Endometrium (tissue), 2 donors: ENCODE measurements at regions not wholly inside any gene's neighbourhood (a gene's known extent, or its start where the extent isn't known, plus 50 kb on each side); places are given as distances from the start of the nearest gene placed in this dataset.
"Not testable (repeated sequence)": the region's sequence is repeated elsewhere in the genome, so short reads cannot be mapped to it uniquely, and the experiment has no call there.

Experiments
- FAIRE-seq: peaks from 2 replicates; lab custom pipeline; 2012; peaks lifted over from hg19 to GRCh38; lab: Jason Lieb, UNC
- donor health status: control.
- donor health status: control.

DNA sequence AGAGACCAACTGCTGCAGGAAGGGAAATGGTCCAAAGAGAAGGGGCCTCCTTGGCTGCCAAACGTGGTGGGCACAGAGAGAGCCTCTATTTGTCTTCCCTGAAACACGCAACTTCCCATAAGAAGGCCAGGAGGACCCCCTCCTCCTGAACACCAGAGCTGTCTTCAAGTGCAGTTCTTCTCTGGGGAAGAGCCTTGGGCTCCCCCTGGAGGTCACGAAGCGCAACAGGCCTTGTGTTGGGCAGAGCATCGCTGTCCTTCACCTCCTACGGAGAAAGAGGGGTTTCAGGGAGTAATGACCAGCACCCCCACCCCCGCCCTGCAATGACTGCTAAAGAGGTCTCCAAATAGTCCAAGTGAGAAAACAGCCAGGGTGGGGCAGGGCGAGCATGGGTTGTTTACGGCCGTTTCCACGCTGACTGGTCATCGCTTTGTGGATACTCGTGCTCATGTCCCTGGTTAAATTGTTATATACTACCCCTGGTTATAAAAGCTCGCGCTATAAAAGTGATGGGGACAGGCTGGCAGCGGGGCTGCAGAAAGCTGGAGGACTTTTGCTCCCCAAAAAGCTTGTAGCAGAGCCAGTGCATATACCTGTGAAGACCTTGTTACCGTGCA is 397.5 kb upstream of the ATP10A start:
- no peak for FAIRE-seq

DNA sequence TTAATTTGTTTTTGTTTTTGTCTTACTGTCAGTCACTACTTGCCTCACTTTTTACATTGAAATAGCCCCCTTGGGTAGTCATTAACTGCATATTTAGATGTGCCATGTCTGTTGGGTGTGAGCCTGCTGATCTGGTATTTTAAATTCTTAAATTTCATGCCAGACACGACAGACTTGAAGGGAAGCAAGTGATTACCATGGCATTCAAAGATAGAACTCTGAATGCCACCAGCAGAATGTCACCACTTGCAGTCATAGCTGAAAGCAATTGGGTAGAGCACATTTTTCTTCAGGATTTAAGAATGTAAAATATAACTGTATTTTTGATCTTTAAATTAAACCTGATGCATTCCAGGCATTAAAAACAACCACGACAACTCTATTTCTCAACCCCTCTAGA is 396.5 kb upstream of the ATP10A start:
- no peak for FAIRE-seq

DNA sequence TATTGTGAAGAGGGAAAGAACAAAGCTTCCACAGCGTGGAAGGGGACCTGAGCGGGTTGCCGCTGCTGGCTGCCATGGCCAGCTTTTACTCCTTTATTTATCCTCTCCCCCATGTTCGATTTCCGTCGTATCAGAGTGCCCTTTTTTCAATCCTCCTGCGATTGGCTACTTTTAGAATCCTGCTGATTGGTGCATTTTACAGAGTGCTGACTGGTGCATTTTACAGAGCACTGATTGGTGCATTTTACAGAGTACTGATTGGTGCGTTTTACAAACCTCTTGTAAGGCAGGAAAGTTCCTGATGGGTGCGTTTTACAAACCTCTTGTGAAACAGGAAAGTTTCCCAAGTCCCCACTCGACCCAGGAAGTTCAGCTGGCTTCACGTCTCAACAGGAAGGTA is 381.7 kb upstream of the ATP10A start:
- not testable (repeated sequence) for FAIRE-seq

DNA sequence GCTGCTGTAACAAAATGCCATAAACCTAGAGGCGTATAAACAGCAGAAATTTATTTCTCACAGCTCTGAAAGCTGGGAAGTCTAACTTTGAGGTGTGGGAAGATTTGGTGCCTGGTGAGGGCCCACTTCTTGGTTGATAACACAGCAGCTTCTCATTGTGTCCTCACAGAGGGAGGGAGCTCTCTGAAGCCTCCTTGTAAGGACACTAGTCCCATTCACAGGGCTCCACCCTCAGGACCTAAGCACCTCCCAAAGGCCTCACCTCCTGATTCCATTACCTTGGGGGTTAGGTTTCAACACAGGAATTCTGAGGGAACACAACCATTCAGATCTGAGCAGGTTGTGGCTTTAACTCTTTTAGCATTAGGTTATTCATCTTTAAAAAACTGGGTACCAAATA is 380.3 kb upstream of the ATP10A start:
- no peak for FAIRE-seq

DNA sequence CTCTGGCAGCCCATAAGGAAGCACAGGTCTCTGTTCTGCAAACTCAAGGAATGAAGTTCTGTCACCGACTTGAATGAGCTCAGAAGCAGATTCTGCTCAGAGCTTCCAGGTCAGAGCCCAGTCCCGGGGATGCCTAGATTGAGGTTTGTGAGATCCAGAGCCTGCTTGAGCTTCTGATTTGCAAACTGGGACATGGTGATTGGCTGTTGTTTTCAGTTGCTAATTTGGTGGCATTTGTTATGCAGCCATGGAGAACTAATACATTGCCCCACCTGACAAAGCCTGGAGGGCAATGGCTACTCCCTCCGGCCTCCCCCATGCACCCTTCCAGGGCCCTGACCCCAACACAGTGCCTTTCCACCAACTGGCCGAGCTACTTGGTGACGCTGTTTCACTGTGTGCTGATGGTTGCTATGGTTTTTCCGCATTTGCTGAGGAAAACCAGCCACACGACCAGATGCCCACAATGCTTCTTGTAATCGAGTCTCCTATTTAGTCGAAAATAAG is 379.5 kb upstream of the ATP10A start:
- no peak for FAIRE-seq

DNA sequence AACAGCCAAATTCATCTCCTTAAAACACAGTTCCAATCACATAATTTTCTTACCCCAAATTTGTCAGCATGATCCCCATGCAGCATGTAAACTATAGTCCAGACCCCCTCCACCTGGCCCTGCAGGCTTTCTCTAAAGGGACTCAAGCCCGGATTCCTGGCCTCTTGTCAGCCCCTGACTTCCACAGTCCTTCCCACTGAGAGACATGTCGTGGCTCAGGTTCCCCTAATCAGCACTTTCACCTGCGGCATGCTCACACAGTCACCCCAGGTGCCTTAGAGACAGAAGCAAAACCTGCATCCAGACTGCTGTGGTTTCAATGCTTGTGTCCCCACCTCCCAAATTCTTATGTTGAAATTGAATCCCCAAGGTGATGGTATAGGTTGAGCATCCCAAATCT is 372.7 kb upstream of the ATP10A start:
- FAIRE-seq: no peak

DNA sequence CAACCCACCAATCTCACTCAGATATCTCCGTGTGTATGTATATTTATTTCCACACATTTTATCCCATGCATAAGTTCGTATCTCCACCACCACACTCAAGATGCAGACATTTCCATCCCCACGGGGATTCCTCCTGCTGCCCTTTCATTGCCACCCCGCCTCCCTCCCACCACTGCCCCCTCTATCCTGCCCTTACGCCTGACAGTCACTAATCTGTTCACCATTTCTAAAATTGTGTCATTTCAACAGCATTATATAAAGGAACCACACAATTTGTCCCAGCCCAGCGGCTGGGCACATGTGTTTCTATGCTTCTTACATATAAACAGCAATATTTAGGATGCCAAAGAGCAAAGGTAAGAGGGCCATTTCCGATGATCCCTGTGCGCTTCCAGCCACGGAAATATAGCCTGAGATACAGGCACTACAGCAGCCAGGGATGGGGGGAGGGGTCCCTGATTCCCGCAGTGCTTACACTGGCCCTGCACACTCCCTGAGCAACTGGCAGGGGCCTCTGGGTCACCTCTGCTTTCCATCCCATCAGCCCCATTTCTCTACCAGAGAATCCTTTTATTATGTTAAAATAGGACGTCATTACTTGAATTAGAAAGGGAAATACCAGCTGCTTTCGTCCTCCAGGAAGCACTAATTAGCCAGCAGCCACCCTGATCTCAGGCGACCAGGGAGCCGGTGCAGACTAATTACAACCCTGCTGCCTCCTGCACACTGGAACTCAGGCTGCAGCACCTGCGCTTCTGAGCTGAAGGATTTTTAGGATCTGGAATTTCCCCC is 372.0 kb upstream of the ATP10A start:
- FAIRE-seq: no peak

DNA sequence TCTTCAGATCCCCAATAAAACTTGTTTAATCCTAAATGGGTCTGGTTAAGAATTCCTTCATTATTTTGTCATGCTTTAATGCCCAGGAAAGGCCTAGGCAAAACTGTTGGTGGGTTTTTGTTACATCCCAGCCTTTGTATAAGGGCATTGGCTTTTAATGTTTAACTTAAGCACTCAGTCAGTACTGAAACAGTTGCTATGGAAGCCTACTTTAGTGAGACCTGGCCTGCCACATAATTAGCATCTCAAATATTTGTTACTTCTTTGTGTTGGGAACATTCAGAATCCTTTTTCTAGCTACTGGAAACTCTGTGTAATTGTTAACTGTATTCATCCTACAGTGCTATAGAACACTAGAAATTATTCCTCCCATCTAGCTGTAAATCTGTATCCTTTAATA is 369.6 kb upstream of the ATP10A start:
- no peak for FAIRE-seq

DNA sequence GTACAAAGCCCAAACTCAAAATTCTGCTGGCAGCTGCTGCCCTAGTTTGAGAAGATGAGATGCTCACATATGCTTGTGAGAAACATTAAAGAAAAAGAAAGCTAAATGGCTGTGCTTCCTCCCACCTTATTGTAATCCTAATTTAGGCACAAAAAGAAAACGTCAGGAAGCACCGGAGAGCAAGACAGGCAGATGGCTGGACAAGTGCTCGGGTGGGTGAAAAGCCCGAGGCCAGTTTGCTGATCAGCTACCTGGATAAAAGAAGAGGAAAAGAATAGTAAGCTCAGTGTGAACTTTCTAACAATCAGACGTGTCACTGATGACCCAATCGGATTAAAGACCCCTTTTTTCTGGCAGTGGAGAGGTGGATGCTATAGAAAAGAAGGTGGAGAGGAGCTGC is 368.0 kb upstream of the ATP10A start:
- FAIRE-seq: no peak

DNA sequence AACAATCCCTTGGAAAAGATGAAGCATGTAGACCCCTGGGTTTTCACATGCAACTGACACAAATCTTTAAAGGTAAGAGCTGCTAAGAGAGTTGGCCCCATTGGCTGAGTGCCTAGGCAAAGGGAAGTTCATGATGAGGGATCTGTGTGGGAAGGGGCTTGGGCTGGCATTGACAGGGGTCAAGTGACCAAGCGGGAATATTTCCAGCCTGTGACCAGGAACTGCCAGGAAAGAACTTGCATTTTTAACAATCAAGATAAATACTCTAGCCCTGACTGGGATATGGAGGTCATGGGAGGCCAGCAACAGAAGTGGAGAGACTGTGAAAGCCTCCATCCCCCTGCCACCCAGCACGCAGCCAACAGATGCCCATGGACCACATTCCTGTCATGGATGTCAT is 361.1 kb upstream of the ATP10A start:
- FAIRE-seq: no peak

DNA sequence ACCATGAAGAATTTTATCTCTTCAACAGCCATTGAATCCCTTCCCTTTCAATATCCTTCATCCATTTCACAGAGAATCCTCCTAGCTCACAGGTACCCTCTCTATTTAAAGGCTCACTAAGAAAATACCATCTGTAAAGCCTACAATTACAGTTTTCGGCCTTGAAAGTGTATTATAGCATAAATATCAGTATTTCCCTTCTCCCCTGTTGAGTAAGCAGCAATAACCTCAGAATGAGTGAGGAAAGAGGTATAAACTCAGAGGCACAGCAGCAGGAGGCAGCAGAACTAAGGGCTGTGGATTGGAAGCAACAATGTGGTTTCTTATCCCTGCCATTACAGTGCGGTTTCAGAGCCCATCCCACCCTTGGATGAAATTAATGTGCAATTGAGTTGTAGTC is 360.6 kb upstream of the ATP10A start:
- no peak for FAIRE-seq

DNA sequence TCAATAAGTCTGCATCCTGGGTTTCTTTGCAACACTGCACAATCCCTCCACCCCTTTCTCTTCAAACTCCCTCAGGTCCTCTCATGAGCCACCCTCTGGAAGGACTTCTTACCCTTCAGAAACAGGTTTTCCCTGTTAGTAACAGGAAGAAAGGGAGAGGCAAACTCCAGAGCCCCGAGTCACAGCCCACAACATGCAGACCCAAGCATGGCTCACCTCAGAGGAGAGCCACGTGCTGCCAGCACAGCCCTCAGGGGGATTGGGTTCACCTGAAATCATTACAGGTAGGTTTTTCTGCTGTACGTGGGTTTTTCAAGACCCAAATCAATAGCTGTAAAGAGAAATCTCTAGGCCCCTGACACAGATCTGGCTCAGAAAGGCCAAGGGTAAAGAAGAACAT is 359.7 kb upstream of the ATP10A start:
- no peak for FAIRE-seq

DNA sequence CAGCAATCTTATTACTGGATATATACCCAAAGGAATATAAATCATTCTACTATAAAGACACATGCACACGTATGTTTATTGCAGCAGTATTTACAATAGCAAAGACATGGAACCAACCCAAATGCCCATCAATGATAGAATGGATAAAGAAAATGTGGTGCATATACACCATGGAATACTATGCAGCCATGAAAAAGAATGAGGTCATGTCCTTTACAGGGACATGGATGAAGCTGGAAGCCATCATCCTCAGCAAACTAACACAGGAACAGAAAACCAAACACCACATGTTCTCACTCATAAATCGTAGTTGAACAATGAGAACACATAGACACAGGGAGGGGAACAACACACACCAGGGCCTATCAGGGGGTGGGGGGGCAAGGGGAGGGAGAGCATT is 353.9 kb upstream of the ATP10A start:
- not testable (repeated sequence) for FAIRE-seq

DNA sequence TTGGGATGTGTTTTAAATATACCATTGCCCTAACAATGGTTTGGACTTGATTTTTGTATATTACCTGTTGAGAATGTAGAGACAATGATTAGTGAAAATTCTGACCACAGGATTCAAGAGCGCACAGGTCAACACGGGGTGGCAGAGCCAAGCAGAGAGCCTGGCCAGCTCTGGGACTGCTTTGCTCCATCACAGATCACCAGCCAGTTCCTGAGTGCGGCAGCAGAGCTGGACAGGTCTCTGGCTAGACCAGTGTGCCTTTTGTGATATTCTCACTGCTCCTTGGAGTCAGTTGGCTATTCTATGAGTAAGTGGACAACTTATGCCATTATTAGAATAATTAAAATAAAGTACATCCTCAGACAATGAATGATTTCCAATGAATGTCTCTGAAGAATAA is 351.2 kb upstream of the ATP10A start:
- FAIRE-seq: no peak

DNA sequence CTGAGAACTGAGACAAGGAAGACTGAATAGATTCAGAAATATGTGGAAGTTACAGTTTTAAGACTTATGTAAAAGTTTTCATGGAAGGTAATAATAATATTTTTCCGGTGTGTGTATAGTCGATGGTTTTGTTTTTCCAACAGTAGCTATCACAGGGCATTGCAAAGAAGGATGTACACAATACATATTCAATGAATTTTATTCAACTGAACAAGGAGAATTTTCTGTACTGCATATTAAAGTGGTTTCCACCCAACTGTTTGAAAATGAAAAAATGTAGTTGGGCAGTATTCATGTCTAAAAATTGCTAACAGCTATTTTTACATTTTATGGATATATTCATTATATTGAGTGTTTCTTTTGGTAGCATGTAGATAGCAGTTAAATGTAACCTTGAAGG is 350.3 kb upstream of the ATP10A start:
- FAIRE-seq: no peak

DNA sequence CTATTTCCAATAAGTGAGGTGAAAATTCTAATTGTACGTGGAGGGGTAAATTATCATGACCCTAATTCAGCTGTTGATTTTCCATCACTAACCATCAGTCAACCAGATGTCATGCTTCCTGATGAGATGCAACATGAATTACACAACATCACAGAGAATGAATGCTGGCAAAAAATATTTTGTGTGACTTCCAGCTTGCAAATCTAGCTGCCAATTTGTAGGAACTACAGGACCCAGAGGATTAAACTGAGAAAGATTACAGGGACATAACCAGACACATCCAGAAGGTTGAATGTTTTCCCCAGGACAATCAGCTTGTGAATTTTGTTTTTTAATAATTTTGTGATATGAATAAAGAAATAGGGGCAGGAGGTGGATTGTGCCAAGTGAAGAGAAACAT is 349.0 kb upstream of the ATP10A start:
- FAIRE-seq: no peak

DNA sequence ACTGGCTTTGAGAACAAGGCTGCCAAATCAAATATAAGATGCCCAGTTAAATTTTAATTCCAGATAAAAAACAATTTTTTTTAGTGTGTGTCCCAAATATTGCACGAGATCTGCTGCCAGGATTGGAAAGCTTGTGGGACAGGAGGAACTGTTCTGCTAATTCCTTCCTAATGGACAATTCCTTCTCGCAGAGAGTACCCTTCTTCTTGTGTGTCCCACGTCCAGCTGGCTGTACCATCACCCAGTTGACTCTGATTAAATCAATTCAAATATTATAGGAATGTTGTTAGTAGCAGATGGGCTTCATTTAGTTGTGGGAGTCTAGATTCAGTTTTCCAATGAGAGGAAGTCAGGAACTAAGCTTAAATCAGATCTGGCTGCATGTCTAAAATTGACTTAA is 347.9 kb upstream of the ATP10A start:
- no peak for FAIRE-seq

DNA sequence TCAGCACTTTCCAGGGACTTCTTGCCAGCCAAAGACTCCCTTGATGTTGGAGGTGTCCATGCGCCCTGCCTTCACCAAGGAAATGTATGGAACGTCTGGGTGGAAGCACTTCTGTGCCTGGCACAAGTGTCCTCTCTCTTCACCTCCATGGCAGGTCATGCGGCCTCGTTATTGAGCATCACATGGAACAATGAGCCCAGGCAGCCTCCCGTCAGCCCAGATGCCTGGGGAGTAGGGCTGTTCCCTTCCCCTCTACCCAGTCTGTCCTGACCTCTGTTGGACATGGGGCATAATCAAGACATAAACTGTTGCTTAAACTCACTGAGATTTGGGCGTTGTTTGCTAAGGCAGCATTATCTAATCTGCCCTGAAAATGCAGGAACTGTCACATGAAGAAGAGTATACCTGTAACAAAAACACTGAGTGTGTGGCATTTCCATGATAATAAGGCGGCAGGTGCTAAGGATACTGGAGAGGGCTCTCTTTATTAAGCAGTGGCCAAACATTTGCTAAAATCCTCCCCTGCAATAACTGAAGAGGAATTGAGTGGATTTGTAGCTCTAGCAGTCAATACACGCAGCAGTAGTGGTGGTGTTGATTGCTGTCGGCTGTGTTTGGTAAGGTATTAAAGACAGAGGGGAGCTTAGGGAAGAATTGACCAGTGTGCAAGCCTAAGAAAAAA is 338.2 kb upstream of the ATP10A start:
- FAIRE-seq: no peak

DNA sequence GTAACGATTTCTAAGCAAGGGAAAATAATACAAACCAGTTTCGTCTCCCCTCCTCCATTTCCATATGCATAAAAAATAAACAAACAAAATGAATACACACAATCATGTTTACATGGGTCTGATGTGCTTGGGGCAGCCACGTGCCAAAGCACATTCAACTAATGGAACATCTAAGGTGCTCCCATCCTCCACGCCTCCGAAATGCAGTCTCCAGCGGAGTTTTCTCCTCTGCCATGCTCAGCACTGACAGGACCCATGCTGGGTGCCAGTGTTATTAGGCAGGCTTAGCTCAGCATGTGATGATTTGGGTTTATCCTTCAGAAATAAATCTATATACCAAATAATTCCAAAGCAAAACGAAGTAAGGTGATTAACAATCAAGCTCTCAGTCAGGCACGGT is 337.3 kb upstream of the ATP10A start:
- FAIRE-seq: no peak

DNA sequence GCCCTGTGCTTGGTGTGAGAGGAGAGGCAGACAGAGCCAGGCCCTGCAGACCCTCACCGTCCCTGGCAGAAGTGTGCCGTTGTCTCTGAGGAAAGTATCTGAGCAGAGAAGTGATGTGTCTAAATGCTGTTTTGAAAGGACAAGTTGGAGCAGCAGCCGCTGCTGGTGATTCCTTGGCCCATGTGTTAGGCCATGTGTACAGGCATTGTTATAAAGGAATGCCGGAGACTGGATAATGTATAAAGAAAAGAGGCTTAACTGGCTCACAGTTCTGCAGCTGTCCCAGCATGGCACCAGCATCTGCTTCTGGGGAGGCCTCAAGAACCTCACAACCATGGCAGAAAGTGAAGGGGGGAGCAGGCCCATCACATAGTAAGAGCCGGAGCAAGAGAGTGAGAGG is 334.6 kb upstream of the ATP10A start:
- no peak for FAIRE-seq

DNA sequence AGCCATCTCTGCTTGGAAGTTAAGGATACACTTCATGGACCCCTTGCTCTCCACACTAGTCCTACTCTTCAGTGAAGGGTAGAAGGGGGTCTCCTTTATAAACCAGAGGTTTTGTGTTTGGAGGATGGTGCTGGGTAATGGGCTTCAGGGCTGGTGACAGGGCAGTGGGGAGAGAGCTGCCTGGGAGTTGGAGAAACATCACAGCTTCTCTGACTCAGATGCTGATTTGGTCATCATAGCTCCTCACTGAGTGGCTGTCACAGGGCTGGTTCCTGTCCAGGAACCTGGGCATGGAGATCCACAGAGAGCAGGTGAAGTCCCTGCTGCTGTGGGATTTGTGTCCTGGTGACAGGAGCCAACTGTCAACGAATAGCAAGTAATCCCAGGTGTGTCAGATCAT is 333.9 kb upstream of the ATP10A start:
- FAIRE-seq: no peak

DNA sequence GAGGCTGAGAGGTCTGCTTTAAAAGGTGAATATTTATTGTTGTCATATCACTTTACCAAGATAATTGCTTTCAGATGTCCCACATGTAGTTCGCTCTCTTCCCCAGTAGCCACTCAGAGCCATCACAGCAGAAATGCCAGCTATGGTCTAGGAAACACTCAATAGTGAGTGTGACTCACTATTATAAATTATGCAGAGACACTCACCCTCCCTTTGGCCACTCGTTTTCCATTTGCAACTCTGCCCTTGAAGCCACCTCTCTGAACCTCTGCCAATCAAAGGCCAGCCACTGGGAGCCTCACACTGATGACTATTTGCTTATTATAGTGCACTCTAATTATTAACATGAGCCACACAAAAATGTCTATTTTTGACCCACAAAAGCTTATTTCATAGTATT is 328.1 kb upstream of the ATP10A start:
- FAIRE-seq: no peak

DNA sequence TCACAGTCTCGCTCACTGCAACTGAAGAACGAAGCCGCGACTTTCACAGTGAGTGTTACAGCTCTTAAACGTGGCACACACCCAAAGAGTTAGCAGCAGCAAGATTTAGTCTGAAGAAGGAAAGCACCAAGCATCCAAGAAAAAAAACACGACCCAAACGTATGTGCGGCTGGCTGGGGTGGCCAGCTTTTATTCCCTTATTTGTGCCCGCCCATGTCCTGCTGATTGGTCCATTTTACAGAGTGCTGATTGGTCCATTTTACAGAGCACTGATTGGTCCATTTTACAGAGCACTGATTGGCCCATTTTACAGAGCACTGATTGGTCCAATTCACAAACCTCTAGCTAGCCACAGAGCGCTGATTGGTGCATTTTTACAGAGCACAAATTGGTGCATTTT is 323.0 kb upstream of the ATP10A start:
- FAIRE-seq: not testable (repeated sequence)
